ENCODE measurements at regions not wholly inside any gene's neighbourhood (a gene's known extent, or its start where the extent isn't known, plus 50 kb on each side); places are given as distances from the start of the nearest gene placed in this dataset.

- Histone ChIP-seq H3K27me3 (no peaks in the 10 kb centered on the region), H3K27ac (no peak overlapping the region), H3K36me3 (no peaks in the 10 kb centered on the region), H3K9me3 (no peaks in the 10 kb centered on the region), H3K4me1 (no peaks in the 10 kb centered on the region), H3K4me3 (no peak overlapping the region)
- TF ChIP-seq CTCF (IDR thresholded peaks at IDR 0.05 in 4 of 5, conservative IDR thresholded peaks at IDR 0.05 in 1 of 5) = no peak
- TF ChIP-seq POLR2A (IDR thresholded peaks at IDR 0.05) = no peak
- DNase-seq (no peak), ATAC-seq (no peak)
- in situ Hi-C loops (cut with MboI; ENCODE audit: low sequenced_read_pairs in 4 of 4) = no loop called here
- intact Hi-C loops (cut with DNase I; ENCODE audit: low total_unique reads) = loop anchor here (5.0 kb wide), 1 partner anchor 83 kb away; no protein-coding TSS in a partner anchor
These were observed 166.9 kb downstream of the ETAA1 start for GRCh38 chr2:67564076-67564475.

- H3K27ac ChIP-seq = no peak overlapping the region
- H3K27me3 ChIP-seq = no peaks in the 10 kb centered on the region
- no peaks in the 10 kb centered on the region for H3K36me3 ChIP-seq
- in situ Hi-C loops (cut with MboI; ENCODE audit: low sequenced_read_pairs in 4 of 4) (no loop called here), intact Hi-C loops (cut with DNase I; ENCODE audit: low total_unique reads) (loop anchor here (5.0 kb wide), 1 partner anchor 83 kb away; no protein-coding TSS in a partner anchor)
- DNase-seq (no peak), ATAC-seq (no peak)
- no peak for TF ChIP-seq CTCF (IDR thresholded peaks at IDR 0.05 in 4 of 5, conservative IDR thresholded peaks at IDR 0.05 in 1 of 5)
- no peak for TF ChIP-seq POLR2A (IDR thresholded peaks at IDR 0.05)
- H3K9me3 ChIP-seq = no peaks in the 10 kb centered on the region
- H3K4me3 ChIP-seq = no peak overlapping the region
- no peaks in the 10 kb centered on the region for H3K4me1 ChIP-seq
These were observed 167.5 kb downstream of the ETAA1 start for GRCh38 chr2:67564626-67565025.

GRCh38 chr2:67565262-67565661 is 168.1 kb downstream of the ETAA1 start:
- no peaks in the 10 kb centered on the region for H3K4me1 ChIP-seq
- no peak for DNase-seq
- H3K4me3 ChIP-seq = no peak overlapping the region
- TF ChIP-seq POLR2A (IDR thresholded peaks at IDR 0.05) = no peak
- no peak for TF ChIP-seq CTCF (IDR thresholded peaks at IDR 0.05 in 4 of 5, conservative IDR thresholded peaks at IDR 0.05 in 1 of 5)
- H3K36me3 ChIP-seq = no peaks in the 10 kb centered on the region
- intact Hi-C loops (cut with DNase I; ENCODE audit: low total_unique reads) (no loop called here), in situ Hi-C loops (cut with MboI; ENCODE audit: low sequenced_read_pairs in 4 of 4) (no loop called here)
- H3K27me3 ChIP-seq = no peaks in the 10 kb centered on the region
- no peak overlapping the region for H3K27ac ChIP-seq
- no peaks in the 10 kb centered on the region for H3K9me3 ChIP-seq
- no peak for ATAC-seq

GRCh38 chr2:67565761-67566160 is 168.6 kb downstream of the ETAA1 start:
- H3K9me3 ChIP-seq = no peaks in the 10 kb centered on the region
- in situ Hi-C loops (cut with MboI; ENCODE audit: low sequenced_read_pairs in 4 of 4) = no loop called here
- H3K4me1 ChIP-seq = no peaks in the 10 kb centered on the region
- no peaks in the 10 kb centered on the region for H3K27me3 ChIP-seq
- no peaks in the 10 kb centered on the region for H3K36me3 ChIP-seq
- H3K27ac ChIP-seq = no peak overlapping the region
- intact Hi-C loops (cut with DNase I; ENCODE audit: low total_unique reads) = no loop called here
- no peak for DNase-seq
- ATAC-seq = no peak
- no peak for TF ChIP-seq POLR2A (IDR thresholded peaks at IDR 0.05)
- no peak for TF ChIP-seq CTCF (IDR thresholded peaks at IDR 0.05 in 4 of 5, conservative IDR thresholded peaks at IDR 0.05 in 1 of 5)
- no peak overlapping the region for H3K4me3 ChIP-seq

GRCh38 chr2:67566285-67566684 is 169.2 kb downstream of the ETAA1 start:
- ATAC-seq (no peak), DNase-seq (no peak)
- no peak overlapping the region for H3K27ac ChIP-seq
- no peak for TF ChIP-seq POLR2A (IDR thresholded peaks at IDR 0.05)
- TF ChIP-seq CTCF (IDR thresholded peaks at IDR 0.05 in 4 of 5, conservative IDR thresholded peaks at IDR 0.05 in 1 of 5) = no peak
- no peaks in the 10 kb centered on the region for H3K36me3 ChIP-seq
- intact Hi-C loops (cut with DNase I; ENCODE audit: low total_unique reads) = no loop called here
- no peaks in the 10 kb centered on the region for H3K27me3 ChIP-seq
- no peak overlapping the region for H3K4me3 ChIP-seq
- no peaks in the 10 kb centered on the region for H3K4me1 ChIP-seq
- H3K9me3 ChIP-seq = no peaks in the 10 kb centered on the region
- in situ Hi-C loops (cut with MboI; ENCODE audit: low sequenced_read_pairs in 4 of 4) = no loop called here

Measured in gastrocnemius medialis (tissue), 4 donors.